H9 (cell line): ENCODE measurements at regions not wholly inside any gene's neighbourhood (a gene's known extent, or its start where the extent isn't known, plus 50 kb on each side); places are given as distances from the start of the nearest gene placed in this dataset.

Experiments used
- DNase-seq: peaks from one replicate; pipeline ENCODE4 v3.0.0-alpha.2; 2017
- H2AFZ ChIP-seq: one replicate; pipeline ENCODE4 v1.6.1; 2013; ENCODE audit warnings: mild to moderate bottlenecking, low read length, control low read depth, moderate library complexity
- H2AK5ac ChIP-seq: 2 replicates; pipeline ENCODE4 v1.6.1; 2013; ENCODE audit warnings: low read length, control low read depth, mixed read lengths; ENCODE audit not compliant: insufficient read length
- H2BK120ac ChIP-seq: one replicate; pipeline ENCODE4 v1.6.1; 2013; ENCODE audit warnings: low read depth, mild to moderate bottlenecking, low read length, control low read depth, inconsistent platforms; ENCODE audit not compliant: poor library complexity, severe bottlenecking
- H2BK12ac ChIP-seq: 2 replicates; pipeline ENCODE4 v1.6.1; 2013; ENCODE audit warnings: low read length, control low read depth, mixed read lengths, low read depth; ENCODE audit not compliant: insufficient read length
- H2BK15ac ChIP-seq: 2 replicates; pipeline ENCODE4 v1.6.1; 2013; ENCODE audit warnings: low read depth, low read length, control low read depth
- H2BK20ac ChIP-seq: one replicate; pipeline ENCODE4 v1.6.1; 2013; ENCODE audit warnings: low read depth, mild to moderate bottlenecking, low read length, control low read depth, inconsistent platforms; ENCODE audit not compliant: poor library complexity, severe bottlenecking
- H2BK5ac ChIP-seq: 2 replicates; pipeline ENCODE4 v1.6.1; 2013; ENCODE audit warnings: low read length, control low read depth, mixed read lengths; ENCODE audit not compliant: insufficient read length
- H3K14ac ChIP-seq: 2 replicates; pipeline ENCODE4 v1.6.1; 2013; ENCODE audit warnings: low read length, control low read depth; ENCODE audit not compliant: insufficient read depth
- H3K18ac ChIP-seq: 2 replicates; pipeline ENCODE4 v1.6.1; 2013; ENCODE audit warnings: low read depth, mild to moderate bottlenecking, mixed read lengths, low read length, control low read depth; ENCODE audit not compliant: insufficient read length
- H3K23ac ChIP-seq: 2 replicates; pipeline ENCODE4 v1.6.1; 2013; ENCODE audit warnings: low read length, control low read depth, mixed read lengths, low read depth; ENCODE audit not compliant: insufficient read length
- H3K23me2 ChIP-seq: 2 replicates; pipeline ENCODE4 v1.6.1; 2013; ENCODE audit warnings: low read depth, mild to moderate bottlenecking, mixed read lengths, low read length, control low read depth; ENCODE audit not compliant: insufficient read length, poor library complexity, severe bottlenecking
- H3K27ac ChIP-seq: 2 replicates; pipeline ENCODE4 v1.5.1; 2013; ENCODE audit warnings: low read length, control low read depth, mixed read lengths, low read depth; ENCODE audit not compliant: insufficient read length
- H3K27me3 ChIP-seq: 2 replicates; pipeline ENCODE4 v1.6.1; 2013; ENCODE audit warnings: low read length, control low read depth, inconsistent platforms; ENCODE audit not compliant: insufficient read depth
- H3K4ac ChIP-seq: 2 replicates; pipeline ENCODE4 v1.6.1; 2013; ENCODE audit warnings: low read depth, mild to moderate bottlenecking, control low read depth, inconsistent platforms, low read length, moderate library complexity
- H3K4me1 ChIP-seq: 2 replicates; pipeline ENCODE4 v1.6.1; 2013; ENCODE audit warnings: low read length, control low read depth, inconsistent platforms; ENCODE audit not compliant: insufficient read depth
- H3K4me2 ChIP-seq: 2 replicates; pipeline ENCODE4 v1.6.1; 2013; ENCODE audit warnings: low read length, control low read depth, mixed read lengths; ENCODE audit not compliant: insufficient read length, insufficient read depth
- H3K56ac ChIP-seq: 2 replicates; pipeline ENCODE4 v1.6.1; 2013; ENCODE audit warnings: low read depth, mild to moderate bottlenecking, mixed read lengths, low read length, control low read depth; ENCODE audit not compliant: insufficient read length
- H3K79me1 ChIP-seq: 2 replicates; pipeline ENCODE4 v1.6.1; 2013; ENCODE audit warnings: low read depth, mild to moderate bottlenecking, moderate library complexity, low read length, control low read depth, inconsistent platforms; ENCODE audit not compliant: insufficient read depth, poor library complexity, severe bottlenecking
- H3K79me2 ChIP-seq: 2 replicates; pipeline ENCODE4 v1.6.1; 2013; ENCODE audit warnings: low read length, control low read depth, inconsistent platforms; ENCODE audit not compliant: insufficient read depth
- H3K9ac ChIP-seq: 2 replicates; pipeline ENCODE4 v1.6.1; 2013; ENCODE audit warnings: low read length, control low read depth, mixed read lengths; ENCODE audit not compliant: insufficient read length; ENCODE audit errors: extremely low read depth
- H3K9me3 ChIP-seq: one replicate; pipeline ENCODE4 v1.6.1; 2013; ENCODE audit warnings: low read depth, low read length, inconsistent platforms; ENCODE audit not compliant: control insufficient read depth
- H3T11ph ChIP-seq: one replicate; pipeline ENCODE4 v1.6.1; 2013; ENCODE audit warnings: mild to moderate bottlenecking, low read length, control low read depth, inconsistent platforms
- H4K20me1 ChIP-seq: one replicate; pipeline ENCODE4 v1.6.1; 2013; ENCODE audit not compliant: control insufficient read depth, insufficient read length, insufficient read depth
- H4K5ac ChIP-seq: 2 replicates; pipeline ENCODE4 v1.6.1; 2013; ENCODE audit warnings: low read depth, mild to moderate bottlenecking, mixed read lengths, low read length, control low read depth; ENCODE audit not compliant: insufficient read length
- H4K8ac ChIP-seq: replicated peaks from 2 replicates; pipeline ENCODE4 v1.6.1; 2013; ENCODE audit warnings: low read length, control low read depth, mixed read lengths, low read depth; ENCODE audit not compliant: insufficient read length
- H4K91ac ChIP-seq: 2 replicates; pipeline ENCODE4 v1.6.1; 2013; ENCODE audit warnings: low read depth, mild to moderate bottlenecking, moderate library complexity, mixed read lengths, low read length, control low read depth; ENCODE audit not compliant: insufficient read length
- H3K27ac Mint-ChIP-seq, 3 experiments: 2 replicates in 2 of 3; 3 replicates in 1 of 3; pipeline ENCODE4 v1.8.0; 2020 to 2021; ENCODE audit warnings: mixed read lengths in 3 of 3, mild to moderate bottlenecking in 1 of 3, moderate library complexity in 1 of 3
- H3K27me3 Mint-ChIP-seq: 2 replicates; pipeline ENCODE4 v1.8.0; 2021; ENCODE audit warnings: low read depth, mild to moderate bottlenecking, moderate library complexity, mixed read lengths
- H3K36me3 Mint-ChIP-seq, 3 experiments: 2 replicates in 2 of 3; 3 replicates in 1 of 3; pipeline ENCODE4 v1.8.0; 2020 to 2021; ENCODE audit warnings: low read depth in 3 of 3, mixed read lengths in 3 of 3; ENCODE audit not compliant: insufficient read depth in 1 of 3
- H3K4me1 Mint-ChIP-seq, 2 experiments: 2 replicates each; pipeline ENCODE4 v1.8.0; 2020; ENCODE audit warnings: mixed read lengths in 2 of 2
- H3K4me3 Mint-ChIP-seq, 2 experiments: 2 replicates in 1 of 2; 3 replicates in 1 of 2; pipeline ENCODE4 v1.8.0; 2020 to 2021; ENCODE audit warnings: mild to moderate bottlenecking in 2 of 2, mixed read lengths in 2 of 2, moderate library complexity in 1 of 2
- H3K9me3 Mint-ChIP-seq, 2 experiments: 2 replicates in 1 of 2; 3 replicates in 1 of 2; pipeline ENCODE4 v1.8.0; 2020; ENCODE audit warnings: mild to moderate bottlenecking in 2 of 2, mixed read lengths in 2 of 2, moderate library complexity in 1 of 2
- CTCF ChIP-seq: fragments of 200-600 bp; sonication (generic); conservative IDR thresholded peaks from 3 replicates; pipeline ENCODE4 v1.8.0; 2021; ENCODE audit warnings: antibody characterized with exemption, mild to moderate bottlenecking
- WGBS: extraction: QIAGEN DNeasy Blood & Tissue Kit; methylation state at CpG from one replicate; pipeline ENCODE4 v1.1.7; 2013; ENCODE audit warnings: missing lambda C conversion rate, low lambda C conversion rate, mixed read lengths; ENCODE audit not compliant: insufficient read length; ENCODE audit errors: extremely low coverage; 5-methylcytosine and 5-hydroxymethylcytosine counted together

- H3K23me2 ChIP-seq, result no peaks in the 10 kb centered on the region
- no peak overlapping the region for H3K27ac ChIP-seq
- no peak overlapping the region for H3K4ac ChIP-seq
- DNase-seq, result no peak
- H2BK15ac ChIP-seq, result no peak overlapping the region
- H2BK120ac ChIP-seq, result no peak overlapping the region
- H3K79me2 ChIP-seq, result no peaks in the 10 kb centered on the region
- no peak for TF ChIP-seq CTCF
- H4K5ac ChIP-seq, result no peak overlapping the region
- Mint-ChIP-seq H3K9me3 (no peaks in the 10 kb centered on the region; a peak in 1 of 5 replicates), H3K36me3 (no peaks in the 10 kb centered on the region; a peak in 2 of 7 replicates), H3K27ac (no peak overlapping the region), H3K27me3 (peaks cover 5% of the 10 kb centered on the region), H3K4me3 (no peak overlapping the region), H3K4me1 (peaks cover 0 to 8% of the 10 kb centered on the region in 2 experiments; a peak in 2 of 4 replicates)
- H3K9ac ChIP-seq, result no peak overlapping the region
- no peaks in the 10 kb centered on the region for H4K20me1 ChIP-seq
- no peaks in the 10 kb centered on the region for H3K9me3 ChIP-seq
- H3K27me3 ChIP-seq, result no peaks in the 10 kb centered on the region
- no peak overlapping the region for H3K18ac ChIP-seq
- H3K23ac ChIP-seq, result no peak overlapping the region
- no CpG with 5 or more reads among the region's 4 CpGs for WGBS
- no peak overlapping the region for H2BK20ac ChIP-seq
- no peaks in the 10 kb centered on the region for H3K4me1 ChIP-seq
- no peak overlapping the region for H3K14ac ChIP-seq
- H4K8ac ChIP-seq, result no peak overlapping the region
- H3K79me1 ChIP-seq, result no peaks in the 10 kb centered on the region
- no peak overlapping the region for H3K4me2 ChIP-seq
- H2AFZ ChIP-seq, result no peak overlapping the region
- no peak overlapping the region for H2AK5ac ChIP-seq
- H3T11ph ChIP-seq, result no peak overlapping the region
- H2BK12ac ChIP-seq, result no peak overlapping the region
- no peak overlapping the region for H2BK5ac ChIP-seq
- no peak overlapping the region for H3K56ac ChIP-seq
- no peak overlapping the region for H4K91ac ChIP-seq
Observed at GRCh38 chr16:77652399-77652798, 69.9 kb upstream of the NUDT7 start.
